ENCODE measurements at regions not wholly inside any gene's neighbourhood (a gene's known extent, or its start where the extent isn't known, plus 50 kb on each side); places are given as distances from the start of the nearest gene placed in this dataset.

DNA sequence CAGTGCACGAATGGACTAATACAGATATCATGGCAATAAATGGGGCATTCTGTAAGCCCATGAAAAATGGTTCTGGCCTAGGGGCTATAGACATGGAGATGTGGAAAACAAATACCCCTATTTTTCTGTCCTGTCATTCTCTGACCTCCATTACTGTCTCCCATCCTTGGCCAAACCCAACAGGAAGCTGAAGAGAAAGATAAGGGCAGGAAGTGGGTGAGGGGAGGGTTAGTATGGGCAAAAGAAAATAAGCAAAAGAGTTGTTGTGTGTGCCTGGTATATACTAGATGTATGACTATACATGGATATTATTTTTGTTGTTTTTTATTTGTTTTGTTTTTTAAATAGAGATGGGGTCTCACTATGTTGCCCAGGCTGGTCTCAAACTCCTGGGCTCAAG is 339.3 kb downstream of the PCNX1 start:
- DNase-seq = no peak
- H3K27ac ChIP-seq (ENCODE audit: low read depth in 1 of 2, low read length in 1 of 2) = no peak overlapping the region
- H3K4me1 ChIP-seq (ENCODE audit: control insufficient read depth in 5 of 5, insufficient read depth in 5 of 5, low read length in 5 of 5) = peaks cover 0 to 13% (median 5%) of the 10 kb centered on the region in 5 donors
- no peak overlapping the region for H3K4me3 ChIP-seq
- no peak for ATAC-seq (ENCODE audit: insufficient read depth, low FRiP score)
- no peaks in the 10 kb centered on the region for H3K27me3 ChIP-seq (ENCODE audit: control insufficient read depth in 3 of 3, insufficient read depth in 3 of 3, low read length in 2 of 3)
- no peak overlapping the region for H3K9ac ChIP-seq (ENCODE audit: insufficient read depth in 1 of 2, low read length in 2 of 2)
- TF ChIP-seq, protein P1, sequence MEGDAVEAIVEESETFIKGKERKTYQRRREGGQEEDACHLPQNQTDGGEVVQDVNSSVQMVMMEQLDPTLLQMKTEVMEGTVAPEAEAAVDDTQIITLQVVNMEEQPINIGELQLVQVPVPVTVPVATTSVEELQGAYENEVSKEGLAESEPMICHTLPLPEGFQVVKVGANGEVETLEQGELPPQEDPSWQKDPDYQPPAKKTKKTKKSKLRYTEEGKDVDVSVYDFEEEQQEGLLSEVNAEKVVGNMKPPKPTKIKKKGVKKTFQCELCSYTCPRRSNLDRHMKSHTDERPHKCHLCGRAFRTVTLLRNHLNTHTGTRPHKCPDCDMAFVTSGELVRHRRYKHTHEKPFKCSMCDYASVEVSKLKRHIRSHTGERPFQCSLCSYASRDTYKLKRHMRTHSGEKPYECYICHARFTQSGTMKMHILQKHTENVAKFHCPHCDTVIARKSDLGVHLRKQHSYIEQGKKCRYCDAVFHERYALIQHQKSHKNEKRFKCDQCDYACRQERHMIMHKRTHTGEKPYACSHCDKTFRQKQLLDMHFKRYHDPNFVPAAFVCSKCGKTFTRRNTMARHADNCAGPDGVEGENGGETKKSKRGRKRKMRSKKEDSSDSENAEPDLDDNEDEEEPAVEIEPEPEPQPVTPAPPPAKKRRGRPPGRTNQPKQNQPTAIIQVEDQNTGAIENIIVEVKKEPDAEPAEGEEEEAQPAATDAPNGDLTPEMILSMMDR (IDR thresholded peaks at IDR 0.05; ENCODE audit: control extremely low read depth, extremely low read depth) = no peak
- WGBS, 2 donors = 74% methylated on average over 1 of the region's 1 CpG
- no peaks in the 10 kb centered on the region for H3K36me3 ChIP-seq (ENCODE audit: control insufficient read depth in 4 of 4, insufficient read depth in 4 of 4, low read length in 4 of 4)
- peaks cover 0 to 4% (median under 1%) of the 10 kb centered on the region in 4 donors for H3K9me3 ChIP-seq (ENCODE audit: control insufficient read depth in 4 of 4, insufficient read depth in 3 of 4, low read length in 3 of 4)

DNA sequence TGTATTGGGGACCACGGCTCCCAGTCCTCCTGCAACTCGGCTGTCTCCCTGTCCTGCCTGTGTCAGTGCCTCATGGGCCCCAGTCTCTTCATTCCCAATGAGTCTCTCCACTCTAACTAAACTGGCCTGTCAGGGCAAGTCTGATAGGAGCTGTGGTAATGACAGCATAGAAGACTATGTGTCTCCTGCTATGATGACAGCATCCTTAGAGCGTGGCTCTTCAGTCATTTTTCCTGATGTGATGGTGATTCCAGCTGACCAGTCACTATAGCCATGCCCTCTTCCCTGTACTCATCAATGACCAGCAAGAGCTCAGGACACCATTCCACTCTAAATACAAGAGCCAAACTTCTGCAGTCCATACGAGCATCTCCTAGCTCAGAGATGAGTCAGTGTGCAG is 339.8 kb downstream of the PCNX1 start:
- H3K36me3 ChIP-seq (ENCODE audit: control insufficient read depth in 4 of 4, insufficient read depth in 4 of 4, low read length in 4 of 4) = no peaks in the 10 kb centered on the region
- 87 to 91% methylated on average over 4 of the region's 4 CpGs for WGBS, 2 donors
- DNase-seq (no peak), ATAC-seq (ENCODE audit: insufficient read depth, low FRiP score) (no peak)
- TF ChIP-seq, protein P1 (IDR thresholded peaks at IDR 0.05; ENCODE audit: control extremely low read depth, extremely low read depth) = no peak
- peaks cover 0 to 7% (median 5%) of the 10 kb centered on the region in 5 donors for H3K4me1 ChIP-seq (ENCODE audit: control insufficient read depth in 5 of 5, insufficient read depth in 5 of 5, low read length in 5 of 5)
- H3K4me3 ChIP-seq = no peak overlapping the region
- no peak overlapping the region for H3K27ac ChIP-seq (ENCODE audit: low read depth in 1 of 2, low read length in 1 of 2)
- H3K9me3 ChIP-seq (ENCODE audit: control insufficient read depth in 4 of 4, insufficient read depth in 3 of 4, low read length in 3 of 4) = peaks cover 0 to 4% (median 2%) of the 10 kb centered on the region in 4 donors
- H3K9ac ChIP-seq (ENCODE audit: insufficient read depth in 1 of 2, low read length in 2 of 2) = no peak overlapping the region
- no peaks in the 10 kb centered on the region for H3K27me3 ChIP-seq (ENCODE audit: control insufficient read depth in 3 of 3, insufficient read depth in 3 of 3, low read length in 2 of 3)

DNA sequence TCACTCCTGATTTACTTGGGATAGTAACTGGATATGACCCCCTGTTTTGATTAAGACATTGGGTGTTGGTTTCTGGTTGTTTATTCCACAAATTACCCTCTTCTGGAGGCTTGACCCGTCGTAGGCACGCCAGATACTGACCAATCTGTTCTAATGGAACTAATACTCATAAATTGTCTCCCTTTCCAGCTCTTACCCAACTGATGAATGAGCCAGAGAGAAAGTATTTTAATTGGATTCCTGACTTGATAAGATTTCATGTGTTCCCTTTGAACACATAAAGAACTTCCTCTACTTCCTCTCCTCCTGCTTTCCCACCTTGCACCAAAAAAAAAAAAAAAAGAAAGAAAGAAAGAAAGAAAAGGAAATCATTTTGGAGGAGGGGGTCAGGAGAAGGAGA is 340.9 kb downstream of the PCNX1 start:
- no peaks in the 10 kb centered on the region for H3K4me1 ChIP-seq (ENCODE audit: control insufficient read depth in 5 of 5, insufficient read depth in 5 of 5, low read length in 5 of 5)
- no peak overlapping the region for H3K27ac ChIP-seq (ENCODE audit: low read depth in 1 of 2, low read length in 1 of 2)
- H3K27me3 ChIP-seq (ENCODE audit: control insufficient read depth in 3 of 3, insufficient read depth in 3 of 3, low read length in 2 of 3) = no peaks in the 10 kb centered on the region
- peaks cover 0 to 4% (median 2%) of the 10 kb centered on the region in 4 donors for H3K9me3 ChIP-seq (ENCODE audit: control insufficient read depth in 4 of 4, insufficient read depth in 3 of 4, low read length in 3 of 4)
- ATAC-seq (ENCODE audit: insufficient read depth, low FRiP score) (no peak), DNase-seq (no peak)
- TF ChIP-seq, protein P1 (IDR thresholded peaks at IDR 0.05; ENCODE audit: control extremely low read depth, extremely low read depth) = no peak
- WGBS, 2 donors = 81 to 96% methylated on average over 3 of the region's 3 CpGs
- no peak overlapping the region for H3K9ac ChIP-seq (ENCODE audit: insufficient read depth in 1 of 2, low read length in 2 of 2)
- H3K4me3 ChIP-seq = no peak overlapping the region
- H3K36me3 ChIP-seq (ENCODE audit: control insufficient read depth in 4 of 4, insufficient read depth in 4 of 4, low read length in 4 of 4) = no peaks in the 10 kb centered on the region

GRCh38 chr14:71250347-71250746 is 343.1 kb downstream of the PCNX1 start:
- Histone ChIP-seq H3K4me1 (ENCODE audit: control insufficient read depth in 5 of 5, insufficient read depth in 5 of 5, low read length in 5 of 5) (no peaks in the 10 kb centered on the region), H3K27ac (ENCODE audit: low read depth in 1 of 2, low read length in 1 of 2) (no peak overlapping the region), H3K36me3 (ENCODE audit: control insufficient read depth in 4 of 4, insufficient read depth in 4 of 4, low read length in 4 of 4) (no peaks in the 10 kb centered on the region), H3K9me3 (ENCODE audit: control insufficient read depth in 4 of 4, insufficient read depth in 3 of 4, low read length in 3 of 4) (peaks cover 0 to 9% (median 2%) of the 10 kb centered on the region in 4 donors), H3K27me3 (ENCODE audit: control insufficient read depth in 3 of 3, insufficient read depth in 3 of 3, low read length in 2 of 3) (no peaks in the 10 kb centered on the region), H3K9ac (ENCODE audit: insufficient read depth in 1 of 2, low read length in 2 of 2) (no peak overlapping the region), H3K4me3 (no peak overlapping the region)
- no peak for DNase-seq
- 92 to 93% methylated on average over 2 of the region's 2 CpGs for WGBS, 2 donors
- TF ChIP-seq, protein P1 (IDR thresholded peaks at IDR 0.05; ENCODE audit: control extremely low read depth, extremely low read depth) = no peak
- no peak for ATAC-seq (ENCODE audit: insufficient read depth, low FRiP score)

Measured in lung (tissue), 11 donors.